Left renal cortex interstitium (tissue), 4 donors: ENCODE measurements at regions not wholly inside any gene's neighbourhood (a gene's known extent, or its start where the extent isn't known, plus 50 kb on each side); places are given as distances from the start of the nearest gene placed in this dataset.

ENCODE experiments used
- DNase-seq, 4 donors: peaks; one replicate each; pipeline ENCODE4 v3.0.0-alpha.2; 2013; ENCODE audit warnings: low read depth in 4 of 4, low spot score in 2 of 4, missing footprints in 1 of 4

- no peak for DNase-seq
Observed at GRCh38 chr2:144086965-144087364, 433.0 kb downstream of the ZEB2 start.

DNA sequence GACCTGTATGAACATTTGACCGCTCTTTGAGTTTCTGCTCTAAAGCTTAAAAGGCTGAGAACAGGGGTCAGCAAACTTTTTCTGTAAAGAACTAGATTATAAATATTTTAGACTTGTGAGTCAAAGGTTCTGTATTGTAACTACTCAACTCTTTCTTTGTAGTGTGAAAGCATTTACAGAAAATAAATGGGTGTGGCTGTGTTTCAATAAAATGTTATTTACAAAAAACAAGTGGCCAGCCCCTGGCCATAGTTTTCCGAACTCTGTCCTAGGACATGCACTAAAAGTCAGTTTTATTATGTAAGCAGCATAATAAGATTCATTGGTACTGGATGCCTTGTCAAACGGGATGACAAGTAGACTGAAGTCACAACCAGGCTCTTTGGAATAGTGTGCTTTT, 434.9 kb downstream of the ZEB2 start:
- no peak for DNase-seq

GRCh38 chr2:144084114-144084661, 435.7 kb downstream of the ZEB2 start:
- DNase-seq: no peak

- no peak for DNase-seq
Observed at GRCh38 chr2:144083211-144083610, 436.7 kb downstream of the ZEB2 start.

GRCh38 chr2:144082777-144083176, 437.1 kb downstream of the ZEB2 start:
- no peak for DNase-seq

- no peak for DNase-seq
Observed at GRCh38 chr2:144082327-144082726, 437.6 kb downstream of the ZEB2 start.

- no peak for DNase-seq
Observed at GRCh38 chr2:144081272-144081671, 438.6 kb downstream of the ZEB2 start.

- DNase-seq: no peak
Observed at GRCh38 chr2:144079803-144080202, 440.1 kb downstream of the ZEB2 start.

GRCh38 chr2:144078802-144079724, 440.9 kb downstream of the ZEB2 start:
- no peak for DNase-seq

- peak in 2 of 4 donors; percentile 52 to 73 for DNase-seq
Observed at GRCh38 chr2:144078106-144078505, 441.8 kb downstream of the ZEB2 start.

- no peak for DNase-seq
Observed at GRCh38 chr2:144074450-144074849, 445.5 kb downstream of the ZEB2 start.

- DNase-seq: no peak
Observed at GRCh38 chr2:144071461-144071860, 448.5 kb downstream of the ZEB2 start.

DNA sequence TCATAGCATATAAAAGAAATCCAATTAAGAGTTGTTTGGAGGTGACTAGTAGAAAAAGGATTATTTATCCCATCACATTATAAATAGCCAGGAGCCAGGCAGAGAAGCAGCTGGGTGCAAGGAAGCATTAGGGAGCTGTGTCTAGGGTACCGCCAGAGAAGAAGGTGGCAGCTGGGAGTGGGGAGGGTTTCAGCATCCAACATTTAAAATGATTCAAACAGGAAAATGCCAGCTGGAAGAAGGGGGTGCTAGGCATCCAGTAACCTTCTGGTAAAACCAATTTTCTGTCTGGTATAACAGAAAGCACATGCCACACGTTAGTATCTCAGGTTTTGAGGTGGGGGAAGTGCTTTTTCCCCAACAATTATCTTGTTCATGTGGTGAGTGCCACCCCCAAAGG, 452.4 kb downstream of the ZEB2 start:
- DNase-seq: no peak

DNA sequence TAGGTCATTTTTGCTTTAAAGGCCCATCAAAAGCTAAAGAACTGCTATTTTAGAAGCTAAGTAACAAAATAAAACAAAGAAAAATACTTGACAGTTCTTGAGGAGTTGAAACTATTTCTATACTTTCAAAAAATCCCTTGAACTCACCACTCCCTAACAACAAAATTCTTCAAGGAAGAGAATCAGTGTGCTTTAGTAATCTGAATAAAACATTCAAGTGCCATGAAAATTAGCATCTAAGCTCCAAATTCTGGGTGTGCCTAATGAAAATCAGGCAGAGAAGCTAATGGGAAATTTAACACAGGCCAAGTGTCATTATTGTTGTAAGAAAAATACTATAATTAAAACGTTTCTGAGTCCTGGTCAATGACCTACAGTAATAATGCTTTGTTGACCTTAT, 456.3 kb downstream of the ZEB2 start:
- DNase-seq: no peak

GRCh38 chr2:144054911-144055310, 465.0 kb downstream of the ZEB2 start:
- no peak for DNase-seq

GRCh38 chr2:144052083-144052482, 467.8 kb downstream of the ZEB2 start:
- no peak for DNase-seq

- no peak for DNase-seq
Observed at GRCh38 chr2:144049137-144049536, 470.8 kb downstream of the ZEB2 start.

DNA sequence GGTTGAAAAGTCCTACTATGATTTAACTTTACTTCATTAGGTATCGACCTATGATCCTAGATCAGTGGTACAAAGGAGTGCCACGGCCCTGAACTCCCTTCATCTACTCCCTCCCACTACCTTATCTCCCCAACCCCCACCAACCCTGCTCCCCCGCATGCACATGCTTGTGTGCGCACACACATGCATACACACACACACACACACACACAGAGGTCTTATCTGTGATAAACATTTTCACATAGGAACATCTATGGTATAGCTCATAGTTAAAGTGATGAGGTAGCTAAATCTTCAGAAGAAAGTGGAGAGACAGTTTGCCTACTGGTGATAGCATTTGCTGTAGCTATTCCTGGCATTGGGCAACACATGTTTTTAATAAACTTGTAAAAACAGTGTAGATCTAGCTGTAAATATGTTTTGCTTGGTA, 471.3 kb downstream of the ZEB2 start:
- no peak for DNase-seq

DNA sequence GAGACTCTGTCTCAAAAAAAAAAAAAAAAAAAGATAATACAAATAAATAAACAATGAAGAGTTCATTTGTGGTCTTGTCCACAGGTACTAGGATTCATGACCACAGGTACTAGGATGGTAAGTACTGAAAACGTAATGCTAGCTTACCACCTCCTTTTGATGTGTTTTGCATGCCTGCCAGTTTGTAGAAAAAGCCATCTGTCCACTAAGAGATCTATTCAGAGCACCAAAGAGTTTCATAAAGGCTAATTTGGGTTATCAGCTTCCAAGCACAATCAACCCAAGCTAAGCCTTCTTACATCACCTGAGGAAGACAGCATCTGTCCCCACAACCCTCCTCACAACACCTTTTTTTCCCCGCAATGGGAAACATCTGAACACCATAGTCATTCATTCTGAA, 477.2 kb downstream of the ZEB2 start:
- no peak for DNase-seq

DNA sequence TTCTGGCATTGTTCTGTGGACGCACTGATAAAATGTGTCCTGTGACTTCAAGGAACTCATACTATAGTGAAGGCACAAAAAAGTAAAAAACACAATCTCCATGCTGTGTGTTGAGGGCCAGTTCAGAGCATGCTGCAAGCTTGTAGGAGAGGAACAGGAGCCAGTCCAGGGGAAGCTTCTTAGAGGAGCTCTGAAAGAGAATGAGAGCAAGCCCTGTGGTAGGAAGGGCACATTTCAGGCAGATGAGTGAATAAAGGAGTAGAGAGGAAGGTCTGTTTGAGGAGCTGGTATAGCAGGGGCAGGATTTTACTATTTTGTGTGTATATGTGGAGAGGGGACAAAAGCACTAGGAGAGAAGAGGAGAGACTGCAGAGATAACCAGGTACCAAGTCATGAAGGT, 478.3 kb downstream of the ZEB2 start:
- DNase-seq: no peak

GRCh38 chr2:144040834-144041233, 479.1 kb downstream of the ZEB2 start:
- no peak for DNase-seq

DNA sequence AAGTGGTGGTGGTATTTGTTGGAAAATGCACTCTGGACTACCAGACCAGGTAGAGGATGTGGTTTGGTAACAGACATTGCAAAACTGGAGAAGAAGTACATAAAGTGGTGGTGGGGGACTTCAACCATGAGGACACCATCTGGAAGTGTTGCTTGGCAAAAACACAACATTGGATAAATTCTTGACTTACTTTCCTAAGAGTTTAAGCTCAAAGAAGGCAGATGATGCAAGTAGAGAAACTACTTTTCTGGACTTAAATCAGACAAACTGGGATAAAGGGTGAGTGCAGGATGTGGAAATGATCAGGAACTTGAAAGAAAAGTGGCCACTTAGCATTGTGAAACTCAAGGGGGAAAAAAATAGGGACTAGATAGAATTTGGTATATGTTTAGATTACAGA, 487.4 kb downstream of the ZEB2 start:
- no peak for DNase-seq
